Stimulated activated CD8-positive, alpha-beta memory T cell treated with anti-CD3 and anti-CD28 coated beads, Interleukin-15, amount 100 ng/mL, for 4 hours (primary cell): ENCODE measurements at regions not wholly inside any gene's neighbourhood (a gene's known extent, or its start where the extent isn't known, plus 50 kb on each side); places are given as distances from the start of the nearest gene placed in this dataset.

ENCODE experiments used
- DNase-seq, 2 donors: peaks; one replicate each; pipeline ENCODE4 v3.0.0-alpha.2; 2020; ENCODE audit warnings: low read depth in 2 of 2

GRCh38 chr12:24560192-24560775 is 388.6 kb downstream of the BCAT1 start:
- no peak for DNase-seq

GRCh38 chr12:24557738-24558137 is 391.2 kb downstream of the BCAT1 start:
- no peak for DNase-seq

GRCh38 chr12:24555730-24556129 is 393.2 kb downstream of the BCAT1 start:
- DNase-seq = no peak

- DNase-seq = no peak
These were observed 394.1 kb downstream of the BCAT1 start for GRCh38 chr12:24554612-24555295.

GRCh38 chr12:24553259-24553658 is 395.6 kb downstream of the BCAT1 start:
- DNase-seq = no peak

- no peak for DNase-seq
These were observed 397.6 kb downstream of the BCAT1 start for GRCh38 chr12:24551163-24551786.

GRCh38 chr12:24550609-24551008 is 398.3 kb downstream of the BCAT1 start:
- DNase-seq = no peak

- DNase-seq = no peak
These were observed 402.2 kb downstream of the BCAT1 start for GRCh38 chr12:24546661-24547060.

- no peak for DNase-seq
These were observed 402.8 kb downstream of the BCAT1 start for GRCh38 chr12:24546084-24546483.

- no peak for DNase-seq
These were observed 404.5 kb downstream of the BCAT1 start for GRCh38 chr12:24544368-24544767.

- DNase-seq = no peak
These were observed 407.6 kb downstream of the BCAT1 start for GRCh38 chr12:24541193-24541871.

- no peak for DNase-seq
These were observed 409.3 kb downstream of the BCAT1 start for GRCh38 chr12:24539646-24540045.

- no peak for DNase-seq
These were observed 411.6 kb downstream of the BCAT1 start for GRCh38 chr12:24537083-24537860.

- DNase-seq = no peak
These were observed 413.4 kb downstream of the BCAT1 start for GRCh38 chr12:24535334-24536069.

- no peak for DNase-seq
These were observed 414.3 kb downstream of the BCAT1 start for GRCh38 chr12:24534622-24535021.

- DNase-seq = no peak
These were observed 415.1 kb downstream of the BCAT1 start for GRCh38 chr12:24533716-24534352.

- DNase-seq = no peak
These were observed 418.2 kb downstream of the BCAT1 start for GRCh38 chr12:24530689-24531088.

- DNase-seq = no peak
These were observed 421.8 kb downstream of the BCAT1 start for GRCh38 chr12:24527102-24527501.

GRCh38 chr12:24522736-24523135 is 426.2 kb downstream of the BCAT1 start:
- DNase-seq = no peak

- no peak for DNase-seq
These were observed 429.1 kb downstream of the BCAT1 start for GRCh38 chr12:24519759-24520158.

- no peak for DNase-seq
These were observed 431.9 kb downstream of the BCAT1 start for GRCh38 chr12:24517000-24517399.
